MM.1S (cell line): ENCODE measurements at regions not wholly inside any gene's neighbourhood (a gene's known extent, or its start where the extent isn't known, plus 50 kb on each side); places are given as distances from the start of the nearest gene placed in this dataset.

Experiments used
- DNase-seq: peaks from one replicate; pipeline ENCODE4 v3.0.0-alpha.2; 2015
- H2AFZ ChIP-seq: fragments of 300-600 bp; sonication (generic); 2 replicates; pipeline ENCODE4 v1.6.0; 2016; ENCODE audit warnings: antibody characterized with exemption, low read length
- H3F3A ChIP-seq: fragments of 300-600 bp; sonication (generic); 2 replicates; pipeline ENCODE4 v1.6.1; 2016; ENCODE audit warnings: mild to moderate bottlenecking, antibody characterized with exemption, low read length, moderate library complexity, mixed read lengths; ENCODE audit not compliant: insufficient read depth
- H3K27ac ChIP-seq: fragments of 300-600 bp; sonication (generic); 2 replicates; pipeline ENCODE4 v1.5.1; 2016; ENCODE audit warnings: mild to moderate bottlenecking, low read length
- H3K27me3 ChIP-seq: fragments of 300-600 bp; sonication (generic); replicated peaks from 2 replicates; pipeline ENCODE4 v1.6.0; 2016; ENCODE audit warnings: low read length; ENCODE audit not compliant: insufficient read depth
- H3K36me3 ChIP-seq: fragments of 300-600 bp; sonication (generic); replicated peaks from 2 replicates; pipeline ENCODE4 v1.6.1; 2016; ENCODE audit warnings: mild to moderate bottlenecking, low read length, mixed read lengths; ENCODE audit not compliant: insufficient read depth
- H3K4me1 ChIP-seq: fragments of 300-600 bp; sonication (generic); 2 replicates; pipeline ENCODE4 v1.6.1; 2016; ENCODE audit warnings: low read length, mixed read lengths
- H3K4me2 ChIP-seq: fragments of 300-600 bp; sonication (generic); 2 replicates; pipeline ENCODE4 v1.6.0; 2016; ENCODE audit warnings: low read depth, low read length
- H3K4me3 ChIP-seq: fragments of 300-600 bp; sonication (generic); 2 replicates; pipeline ENCODE4 v1.5.1; 2016; ENCODE audit warnings: low read length, mixed read lengths
- H3K79me2 ChIP-seq: fragments of 300-600 bp; sonication (generic); 2 replicates; pipeline ENCODE4 v1.6.1; 2016; ENCODE audit warnings: mixed run types, low read length, mixed read lengths
- H3K9ac ChIP-seq: fragments of 300-600 bp; sonication (generic); 2 replicates; pipeline ENCODE4 v1.6.1; 2016; ENCODE audit warnings: low read length, mixed read lengths
- H3K9me2 ChIP-seq: fragments of 300-600 bp; sonication (generic); replicated peaks from 2 replicates; pipeline ENCODE4 v1.6.1; 2016; ENCODE audit warnings: mild to moderate bottlenecking, low read length, mixed read lengths; ENCODE audit not compliant: insufficient read depth
- H3K9me3 ChIP-seq: fragments of 300-600 bp; sonication (generic); replicated peaks from 2 replicates; pipeline ENCODE4 v1.6.1; 2016; ENCODE audit warnings: mild to moderate bottlenecking, low read length, mixed read lengths; ENCODE audit not compliant: insufficient read depth
- H4K20me1 ChIP-seq: fragments of 300-600 bp; sonication (generic); 2 replicates; pipeline ENCODE4 v1.6.1; 2016; ENCODE audit warnings: mild to moderate bottlenecking, low read length, moderate library complexity, mixed read lengths; ENCODE audit not compliant: insufficient read depth
- EZH2 ChIP-seq: fragments of 300-600 bp; sonication (generic); optimal IDR thresholded peaks from 2 replicates; pipeline ENCODE3; 2017; ENCODE audit warnings: low read depth, mild to moderate bottlenecking, antibody characterized with exemption, low read length, mixed read lengths
- EZH2phosphoT487 ChIP-seq: fragments of 300-600 bp; sonication (generic); IDR thresholded peaks from 2 replicates; pipeline ENCODE4 v1.6.1; 2018; ENCODE audit warnings: antibody characterized with exemption, low read length
- TF ChIP-seq, protein P1 (sequence below): fragments of 300-600 bp; sonication (generic); IDR thresholded peaks from 2 replicates; pipeline ENCODE4 v1.5.1; 2016; ENCODE audit warnings: antibody characterized with exemption, low read length, mixed read lengths

DNA sequence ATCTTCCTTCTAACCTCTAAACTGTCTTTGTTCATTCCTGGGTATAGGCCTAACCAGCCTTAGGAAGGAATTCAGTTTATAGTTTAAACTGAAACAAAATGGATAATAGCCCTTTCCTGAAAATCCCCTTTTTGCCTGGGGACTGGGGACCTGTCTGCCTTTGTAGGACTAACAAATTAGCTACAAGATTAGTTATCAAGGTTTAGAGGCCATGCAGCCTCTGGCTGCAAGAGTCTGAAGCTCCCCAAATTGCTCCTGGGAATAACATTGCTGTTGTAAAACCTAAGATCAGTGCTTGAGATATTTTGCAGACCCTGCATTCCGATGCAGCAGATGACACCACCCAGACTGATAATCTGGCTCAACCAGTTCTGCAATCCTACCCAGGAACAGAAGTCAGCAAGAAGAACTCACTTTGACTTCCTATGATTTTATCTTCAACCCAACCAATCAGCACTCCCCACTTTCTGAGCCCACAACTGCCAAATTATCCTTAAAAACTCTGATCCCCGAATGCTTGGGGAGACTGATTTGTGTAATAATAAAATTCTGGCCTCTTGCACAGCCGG, 96.6 kb upstream of the ETV3 start:
- Histone ChIP-seq H3K9me3 (no peaks in the 10 kb centered on the region), H3K9ac (no peak overlapping the region), H3K4me3 (no peak overlapping the region), H2AFZ (no peak overlapping the region), H3K4me2 (no peak overlapping the region), H4K20me1 (no peaks in the 10 kb centered on the region), H3K27ac (no peak overlapping the region), H3K27me3 (no peaks in the 10 kb centered on the region), H3K9me2 (no peaks in the 10 kb centered on the region), H3F3A (no peaks in the 10 kb centered on the region), H3K36me3 (no peaks in the 10 kb centered on the region), H3K79me2 (no peaks in the 10 kb centered on the region), H3K4me1 (no peaks in the 10 kb centered on the region)
- TF ChIP-seq, protein P1, sequence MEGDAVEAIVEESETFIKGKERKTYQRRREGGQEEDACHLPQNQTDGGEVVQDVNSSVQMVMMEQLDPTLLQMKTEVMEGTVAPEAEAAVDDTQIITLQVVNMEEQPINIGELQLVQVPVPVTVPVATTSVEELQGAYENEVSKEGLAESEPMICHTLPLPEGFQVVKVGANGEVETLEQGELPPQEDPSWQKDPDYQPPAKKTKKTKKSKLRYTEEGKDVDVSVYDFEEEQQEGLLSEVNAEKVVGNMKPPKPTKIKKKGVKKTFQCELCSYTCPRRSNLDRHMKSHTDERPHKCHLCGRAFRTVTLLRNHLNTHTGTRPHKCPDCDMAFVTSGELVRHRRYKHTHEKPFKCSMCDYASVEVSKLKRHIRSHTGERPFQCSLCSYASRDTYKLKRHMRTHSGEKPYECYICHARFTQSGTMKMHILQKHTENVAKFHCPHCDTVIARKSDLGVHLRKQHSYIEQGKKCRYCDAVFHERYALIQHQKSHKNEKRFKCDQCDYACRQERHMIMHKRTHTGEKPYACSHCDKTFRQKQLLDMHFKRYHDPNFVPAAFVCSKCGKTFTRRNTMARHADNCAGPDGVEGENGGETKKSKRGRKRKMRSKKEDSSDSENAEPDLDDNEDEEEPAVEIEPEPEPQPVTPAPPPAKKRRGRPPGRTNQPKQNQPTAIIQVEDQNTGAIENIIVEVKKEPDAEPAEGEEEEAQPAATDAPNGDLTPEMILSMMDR: no peak
- no peak for TF ChIP-seq EZH2
- no peak for TF ChIP-seq EZH2phosphoT487
- DNase-seq: no peak

DNA sequence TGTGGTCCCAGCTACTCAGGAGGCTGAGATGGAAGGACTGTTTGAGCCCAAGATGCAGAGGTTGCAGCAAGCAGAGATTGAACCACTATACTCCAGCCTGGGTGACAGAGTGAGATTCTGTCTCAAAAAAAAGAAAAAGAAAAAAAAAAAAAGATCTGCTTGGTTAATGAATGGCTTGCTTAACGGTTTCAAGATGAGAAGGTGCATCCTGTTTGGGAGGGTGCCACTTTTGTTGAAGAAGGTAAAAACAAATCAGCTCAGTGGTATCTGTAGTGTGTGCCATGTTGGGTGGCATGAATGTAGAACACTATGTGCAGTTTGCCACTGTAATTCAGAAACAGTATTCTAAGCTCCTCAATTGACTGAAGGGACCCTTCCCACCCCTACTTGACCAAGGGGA, 94.9 kb upstream of the ETV3 start:
- TF ChIP-seq, protein P1: no peak
- TF ChIP-seq EZH2 (no peak), EZH2phosphoT487 (no peak)

DNA sequence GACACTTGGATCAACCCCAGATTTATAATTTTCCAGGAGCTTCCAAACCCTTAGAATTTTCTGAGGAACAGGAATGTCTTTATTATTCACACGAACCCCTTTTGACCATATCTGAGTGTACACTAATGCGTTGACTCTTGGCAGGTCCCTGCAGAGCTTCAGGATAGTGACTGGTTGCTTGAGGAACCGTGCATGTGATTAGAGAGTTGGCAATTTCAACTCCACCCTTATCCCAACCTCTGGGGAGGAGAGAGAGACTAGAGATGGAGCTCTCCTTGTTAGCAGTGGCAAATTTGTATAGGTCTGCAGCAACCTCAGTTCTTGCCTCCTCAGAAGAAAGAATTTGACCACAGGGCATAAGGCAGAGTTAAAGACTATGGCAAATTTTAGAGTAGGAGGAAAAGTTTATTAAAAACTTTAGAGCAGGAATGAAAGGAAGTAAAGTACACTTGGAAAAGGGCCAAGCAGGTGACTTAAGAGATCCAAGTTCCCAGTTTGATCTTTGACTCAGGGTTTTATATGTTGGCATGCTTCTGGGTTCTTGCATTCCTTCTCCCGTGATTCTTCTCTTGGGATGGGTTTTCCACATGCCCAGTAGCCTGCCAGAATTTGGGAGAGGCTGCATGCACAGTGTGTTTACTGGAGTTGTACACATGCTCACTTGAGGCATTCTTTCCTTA, 93.8 kb upstream of the ETV3 start:
- Histone ChIP-seq H2AFZ (no peak overlapping the region), H4K20me1 (no peaks in the 10 kb centered on the region), H3F3A (no peaks in the 10 kb centered on the region), H3K79me2 (no peaks in the 10 kb centered on the region), H3K27me3 (no peaks in the 10 kb centered on the region), H3K9me2 (no peaks in the 10 kb centered on the region), H3K9ac (no peak overlapping the region), H3K9me3 (no peaks in the 10 kb centered on the region), H3K4me3 (no peak overlapping the region), H3K4me2 (no peak overlapping the region), H3K27ac (no peak overlapping the region), H3K36me3 (no peaks in the 10 kb centered on the region), H3K4me1 (no peaks in the 10 kb centered on the region)
- no peak for DNase-seq
- TF ChIP-seq EZH2 (no peak), EZH2phosphoT487 (no peak)
- TF ChIP-seq, protein P1: no peak

More for the DNA sequence above, 94.9 kb upstream of the ETV3 start:
- Histone ChIP-seq H3K9me2 (no peaks in the 10 kb centered on the region), H4K20me1 (no peaks in the 10 kb centered on the region), H3K9me3 (no peaks in the 10 kb centered on the region), H2AFZ (no peak overlapping the region), H3K36me3 (no peaks in the 10 kb centered on the region), H3F3A (no peaks in the 10 kb centered on the region), H3K4me3 (no peak overlapping the region), H3K27me3 (no peaks in the 10 kb centered on the region), H3K9ac (no peak overlapping the region), H3K4me1 (no peaks in the 10 kb centered on the region), H3K79me2 (no peaks in the 10 kb centered on the region), H3K4me2 (no peak overlapping the region), H3K27ac (no peak overlapping the region)
- DNase-seq: no peak
